Stimulated activated naive CD8-positive, alpha-beta T cell treated with anti-CD3 and anti-CD28 coated beads, Interleukin-15, amount 100 ng/mL, for 72 hours (primary cell): ENCODE measurements at regions not wholly inside any gene's neighbourhood (a gene's known extent, or its start where the extent isn't known, plus 50 kb on each side); places are given as distances from the start of the nearest gene placed in this dataset.
"Not testable (repeated sequence)": the region's sequence is repeated elsewhere in the genome, so short reads cannot be mapped to it uniquely, and the experiment has no call there.

Source experiments
- ATAC-seq: fragments of 150-1000 bp; cut with Tn5 transposase; 2 replicates; pipeline ENCODE4 v1.10.0; 2021; ENCODE audit warnings: mild to moderate bottlenecking, moderate library complexity
- DNase-seq, 2 donors: peaks; one replicate each; pipeline ENCODE4 v3.0.0; 2021 to 2022
- H3K27ac Mint-ChIP-seq, 2 donors: one replicate each; pipeline ENCODE4 v1.8.0; 2022; ENCODE audit warnings: mild to moderate bottlenecking in 2 of 2, mixed read lengths in 2 of 2, moderate library complexity in 2 of 2
- H3K27me3 Mint-ChIP-seq: one replicate; pipeline ENCODE4 v1.8.0; 2022; ENCODE audit warnings: mixed read lengths
- H3K4me1 Mint-ChIP-seq: one replicate; pipeline ENCODE4 v1.8.0; 2022; ENCODE audit warnings: mild to moderate bottlenecking, mixed read lengths
- H3K4me3 Mint-ChIP-seq, 2 donors: one replicate each; pipeline ENCODE4 v1.8.0; 2022; ENCODE audit warnings: mild to moderate bottlenecking in 2 of 2, mixed read lengths in 2 of 2, moderate library complexity in 1 of 2
- H3K9me3 Mint-ChIP-seq, 2 donors: one replicate each; pipeline ENCODE4 v1.8.0; 2022; ENCODE audit warnings: mixed read lengths in 2 of 2

DNA sequence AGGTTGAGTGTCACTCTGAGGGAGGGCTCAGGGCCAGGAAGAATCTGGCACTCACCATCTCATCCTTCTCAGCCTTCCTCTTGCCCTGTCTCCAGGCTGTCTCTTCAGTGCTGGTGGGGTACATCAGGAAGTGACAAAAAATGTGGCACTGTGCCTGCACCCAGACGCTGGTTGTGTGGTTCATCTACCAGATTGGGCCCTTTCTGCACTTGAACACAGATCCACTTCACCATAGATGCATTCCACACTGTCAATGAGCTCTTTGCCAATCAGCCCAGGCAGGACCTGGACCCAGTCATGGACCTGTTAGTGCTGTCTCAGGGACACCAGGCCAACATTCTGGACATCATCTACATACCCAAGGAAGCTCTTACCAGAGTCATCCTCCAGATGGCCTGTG lies 247.7 kb downstream of the CWH43 start:
- not testable (repeated sequence) for DNase-seq, H3K27ac Mint-ChIP-seq, H3K27me3 Mint-ChIP-seq, ATAC-seq, H3K9me3 Mint-ChIP-seq, H3K4me3 Mint-ChIP-seq, H3K4me1 Mint-ChIP-seq

DNA sequence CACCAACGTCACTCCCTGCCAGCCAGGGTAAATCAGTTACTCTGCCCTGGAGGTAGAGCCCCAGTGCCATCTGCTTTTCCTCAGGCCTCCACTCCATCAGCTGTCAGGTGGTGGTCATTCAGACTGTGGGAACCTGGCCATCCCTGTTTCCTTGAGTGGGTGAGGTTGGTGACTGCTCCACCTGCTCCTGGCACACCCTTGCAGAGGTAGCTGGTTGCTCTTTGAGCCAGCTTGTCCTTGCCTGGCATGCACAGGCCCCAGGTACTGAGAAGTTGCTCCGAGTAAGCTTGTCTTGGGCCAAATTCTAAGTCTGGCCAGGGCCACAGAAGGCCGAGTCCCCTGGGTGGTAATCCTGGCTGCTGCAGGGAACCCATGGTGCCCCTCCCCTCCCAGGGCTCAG lies 248.3 kb downstream of the CWH43 start:
- H3K27me3 Mint-ChIP-seq, H3K4me3 Mint-ChIP-seq, DNase-seq: not testable (repeated sequence)

DNA sequence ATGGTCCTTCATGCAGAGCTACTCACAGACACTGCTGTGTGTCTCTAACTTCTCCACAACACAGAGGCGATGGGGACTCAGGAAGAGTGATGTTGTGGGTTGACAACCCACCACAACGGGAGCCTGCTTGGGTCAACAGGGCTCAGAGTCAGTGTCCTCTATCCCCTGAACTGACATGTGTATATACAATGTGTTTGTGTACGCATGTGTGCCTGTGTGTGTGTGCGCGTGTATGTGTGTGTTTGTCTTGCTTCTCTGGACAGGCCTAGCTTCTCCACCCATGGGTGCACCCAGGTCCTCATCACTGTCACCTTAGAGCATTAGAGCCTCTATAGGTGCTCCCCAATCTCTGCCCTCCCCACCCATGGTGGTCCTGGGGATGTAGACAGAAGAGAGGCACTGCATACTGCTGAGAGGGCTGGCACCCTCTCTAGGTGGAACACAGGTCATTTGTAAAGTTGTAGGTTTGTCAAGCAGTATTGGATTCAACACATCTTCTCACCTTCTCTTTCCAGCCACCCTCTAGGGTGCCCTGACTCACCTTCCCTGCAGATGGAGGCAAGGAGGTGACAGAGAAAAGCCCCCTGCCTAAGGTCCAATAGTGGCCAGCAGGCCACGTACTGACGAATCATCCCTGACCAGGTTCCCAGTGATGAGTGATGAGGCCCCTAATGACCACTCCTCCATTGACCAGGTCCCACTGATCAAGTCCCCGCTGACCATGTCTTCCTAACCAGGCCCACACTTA lies 249.5 kb downstream of the CWH43 start:
- H3K27ac Mint-ChIP-seq, DNase-seq, H3K4me1 Mint-ChIP-seq, H3K27me3 Mint-ChIP-seq, ATAC-seq, H3K4me3 Mint-ChIP-seq: not testable (repeated sequence)
- peaks cover 0 to 12% of the 10 kb centered on the region in 2 donors for H3K9me3 Mint-ChIP-seq

More for the DNA sequence above, 248.3 kb downstream of the CWH43 start:
- not testable (repeated sequence) for H3K4me1 Mint-ChIP-seq, H3K9me3 Mint-ChIP-seq, H3K27ac Mint-ChIP-seq, ATAC-seq

DNA sequence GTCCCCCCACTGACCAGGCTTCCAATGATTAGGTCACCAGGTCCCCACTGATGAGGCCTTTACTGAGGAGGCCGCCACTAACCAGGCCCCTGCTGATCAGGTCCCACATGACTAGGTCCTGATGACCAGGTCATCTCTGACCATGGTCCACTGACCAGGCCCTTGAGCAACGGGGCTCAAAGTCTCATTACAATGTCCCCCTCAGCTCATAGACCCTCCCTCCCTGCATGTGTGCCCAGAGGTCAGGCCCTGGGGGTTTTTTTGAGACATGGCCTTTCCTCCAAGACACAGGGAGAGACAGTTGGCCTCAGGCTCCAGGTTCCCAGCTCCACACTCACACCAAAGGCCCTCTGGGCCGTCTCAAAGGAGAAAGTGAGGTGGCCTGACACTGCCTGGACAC lies 250.4 kb downstream of the CWH43 start:
- H3K9me3 Mint-ChIP-seq, result peaks cover 0 to 12% of the 10 kb centered on the region in 2 donors
- ATAC-seq, H3K4me1 Mint-ChIP-seq, H3K4me3 Mint-ChIP-seq, H3K27ac Mint-ChIP-seq, H3K27me3 Mint-ChIP-seq, DNase-seq: not testable (repeated sequence)

DNA sequence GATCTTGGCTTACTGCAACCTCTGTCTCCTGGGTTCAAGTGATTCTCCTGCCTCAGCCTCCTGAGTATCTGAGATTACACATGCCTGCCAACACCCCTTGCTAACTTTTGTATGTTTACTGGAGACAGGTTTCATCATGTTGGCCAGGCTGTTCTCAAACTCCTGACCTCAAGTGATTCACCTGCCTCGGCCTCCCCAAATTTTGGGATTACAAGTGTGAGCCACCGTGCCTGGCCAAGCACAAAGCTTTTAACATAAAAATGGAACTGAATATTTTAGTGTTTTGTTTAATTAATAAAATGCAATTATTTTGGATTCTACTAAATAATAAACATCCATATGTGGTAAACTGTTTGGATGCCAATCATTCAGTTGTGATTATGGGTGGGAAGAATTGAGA lies 255.2 kb downstream of the CWH43 start:
- not testable (repeated sequence) for DNase-seq, H3K4me1 Mint-ChIP-seq, H3K27me3 Mint-ChIP-seq, H3K27ac Mint-ChIP-seq, ATAC-seq, H3K4me3 Mint-ChIP-seq
- peaks cover 5 to 10% of the 10 kb centered on the region in 2 donors for H3K9me3 Mint-ChIP-seq

DNA sequence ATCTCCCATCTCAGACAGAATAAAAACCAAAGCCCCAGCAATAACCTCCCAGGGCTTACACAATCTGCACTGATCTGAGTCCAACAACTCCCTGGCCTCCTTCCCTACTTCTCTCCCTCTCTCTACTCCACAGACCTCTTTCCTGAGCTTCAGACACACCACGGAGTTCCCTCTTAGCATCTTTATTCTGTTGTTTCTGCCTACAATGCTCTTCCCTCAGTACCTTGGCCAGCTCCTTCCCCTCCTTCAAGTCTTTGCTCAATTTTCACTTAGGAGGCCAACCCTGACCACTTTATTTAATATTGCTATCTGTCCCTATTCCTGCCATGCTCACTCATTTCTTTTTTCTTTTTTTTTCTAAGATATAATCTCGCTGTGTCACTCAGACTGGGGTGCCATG lies 276.7 kb downstream of the CWH43 start:
- not testable (repeated sequence) for H3K9me3 Mint-ChIP-seq, ATAC-seq, DNase-seq, H3K4me1 Mint-ChIP-seq, H3K4me3 Mint-ChIP-seq, H3K27ac Mint-ChIP-seq, H3K27me3 Mint-ChIP-seq

DNA sequence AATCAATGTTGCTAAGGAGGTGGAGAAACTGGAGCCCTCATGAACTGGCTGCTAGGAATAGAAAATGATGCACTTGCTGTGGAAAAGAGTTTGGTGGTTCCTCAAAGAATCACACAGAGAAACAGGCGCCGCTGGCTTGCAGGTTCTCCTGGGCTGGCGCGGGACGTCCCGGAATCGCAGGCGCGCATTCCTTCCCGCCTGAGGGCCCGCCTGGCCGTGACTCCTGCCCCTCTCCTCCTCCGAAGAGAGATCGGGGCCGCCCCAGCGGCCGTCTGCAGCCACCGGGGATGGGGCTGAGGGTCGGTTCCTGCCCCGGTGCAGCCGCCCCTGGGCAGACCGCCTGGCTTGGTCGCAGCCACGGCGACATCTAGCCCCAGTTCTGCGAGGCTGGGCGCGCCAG lies 284.4 kb downstream of the CWH43 start:
- DNase-seq, H3K4me1 Mint-ChIP-seq, ATAC-seq, H3K27ac Mint-ChIP-seq, H3K27me3 Mint-ChIP-seq, H3K9me3 Mint-ChIP-seq, H3K4me3 Mint-ChIP-seq: not testable (repeated sequence)

DNA sequence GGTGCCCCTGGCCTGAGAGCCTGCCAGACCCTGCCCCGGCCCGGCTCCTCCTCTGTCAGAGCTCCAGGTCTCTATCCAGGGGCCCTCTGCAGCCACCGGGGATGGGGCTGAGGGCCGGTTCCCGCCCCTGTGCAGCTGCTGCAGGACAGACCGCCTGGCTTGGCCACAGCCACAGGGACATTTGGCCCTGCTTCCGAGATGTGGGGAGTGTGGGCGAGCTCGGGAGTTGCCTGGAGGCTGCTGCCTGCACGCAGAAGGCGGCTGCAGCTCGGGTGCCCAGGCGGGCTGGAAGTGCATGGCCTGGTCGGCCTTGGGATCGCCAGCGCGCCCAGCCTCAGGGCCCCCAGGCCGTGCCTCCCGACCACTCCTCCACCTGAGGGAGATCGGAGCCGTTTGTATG lies 284.8 kb downstream of the CWH43 start:
- not testable (repeated sequence) for H3K27me3 Mint-ChIP-seq, ATAC-seq, DNase-seq, H3K27ac Mint-ChIP-seq, H3K4me3 Mint-ChIP-seq, H3K4me1 Mint-ChIP-seq, H3K9me3 Mint-ChIP-seq

DNA sequence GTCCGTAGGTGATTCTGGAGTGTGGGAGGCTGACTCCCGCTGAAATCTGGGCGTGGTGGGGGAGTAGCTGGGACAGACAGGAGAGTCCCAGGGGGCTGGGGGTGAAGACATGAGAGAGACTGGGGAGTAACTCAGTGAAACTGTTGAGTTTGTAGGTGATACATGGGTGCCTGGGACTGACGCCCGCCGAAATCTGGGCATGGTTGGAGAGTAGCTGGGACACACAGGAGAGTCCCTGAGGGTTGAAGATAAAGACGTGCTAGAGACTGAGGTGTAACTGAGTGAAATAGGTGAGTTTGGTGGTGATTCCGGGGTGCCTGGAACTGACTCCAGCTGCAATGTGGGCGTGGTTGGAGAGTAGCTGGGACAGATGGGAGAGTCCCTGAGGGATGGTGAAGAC lies 299.8 kb downstream of the CWH43 start:
- not testable (repeated sequence) for H3K27me3 Mint-ChIP-seq, H3K4me1 Mint-ChIP-seq, ATAC-seq, H3K27ac Mint-ChIP-seq, H3K9me3 Mint-ChIP-seq, H3K4me3 Mint-ChIP-seq, DNase-seq

DNA sequence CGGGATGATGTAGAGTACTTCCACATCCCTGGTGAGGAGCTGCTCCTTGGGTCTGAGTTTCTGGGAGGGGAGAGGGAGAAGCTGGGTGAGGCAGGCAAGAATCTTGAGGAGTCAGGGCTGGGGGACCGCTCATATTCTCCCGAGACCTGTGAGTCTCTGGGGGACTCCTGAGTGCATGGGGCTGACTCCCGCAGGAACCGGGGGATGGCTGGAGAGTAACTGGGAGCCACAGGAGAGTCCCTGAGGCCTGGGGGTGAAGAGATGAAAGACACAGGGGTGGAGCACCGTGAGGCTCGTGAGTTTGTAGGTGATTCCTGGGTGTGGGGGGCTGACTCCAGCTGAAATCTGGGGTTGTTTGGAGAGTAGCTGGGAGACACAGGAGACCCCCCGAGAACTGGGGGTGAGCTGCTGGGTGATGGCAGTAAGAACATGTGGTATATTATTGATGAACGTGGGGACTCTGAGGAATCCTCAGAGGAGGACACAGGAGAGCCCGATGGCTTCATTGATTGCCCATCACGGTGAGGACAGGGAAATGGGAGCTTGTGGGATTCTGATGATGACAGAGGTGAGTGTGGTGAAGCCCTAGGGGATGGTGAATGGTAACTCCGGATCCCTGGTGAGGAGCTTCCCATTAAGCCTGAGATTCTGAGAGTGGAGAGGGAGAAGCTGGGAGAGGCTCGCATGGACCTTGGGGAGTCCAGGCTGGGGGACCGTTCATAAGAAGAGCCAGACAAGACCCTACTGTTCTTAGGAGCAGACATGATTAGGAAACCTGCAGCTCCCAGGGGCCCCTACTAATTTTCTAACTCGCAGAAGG lies 301.1 kb downstream of the CWH43 start:
- not testable (repeated sequence) for H3K27ac Mint-ChIP-seq, H3K4me1 Mint-ChIP-seq, DNase-seq, H3K9me3 Mint-ChIP-seq, ATAC-seq, H3K27me3 Mint-ChIP-seq, H3K4me3 Mint-ChIP-seq

DNA sequence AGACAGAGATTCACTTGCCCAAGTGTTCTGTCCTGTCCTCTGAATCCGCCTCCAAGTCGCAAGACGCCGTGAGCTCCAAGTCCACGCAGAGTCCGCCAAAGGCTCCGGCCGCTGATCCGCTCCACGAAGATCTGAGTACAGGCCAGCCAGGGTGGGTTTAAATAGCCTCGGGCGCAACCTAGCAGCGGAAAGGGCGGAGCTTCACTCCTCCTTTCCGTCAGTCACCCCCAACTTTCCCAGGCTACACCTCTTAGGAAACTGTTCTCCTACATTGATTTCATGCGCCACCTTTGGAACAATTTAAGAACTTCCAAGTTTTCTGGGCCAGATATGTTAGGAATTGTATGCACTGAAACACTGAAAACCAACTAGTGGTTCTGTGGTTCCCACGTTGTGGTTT lies 301.8 kb downstream of the CWH43 start:
- H3K4me1 Mint-ChIP-seq, DNase-seq: not testable (repeated sequence)

DNA sequence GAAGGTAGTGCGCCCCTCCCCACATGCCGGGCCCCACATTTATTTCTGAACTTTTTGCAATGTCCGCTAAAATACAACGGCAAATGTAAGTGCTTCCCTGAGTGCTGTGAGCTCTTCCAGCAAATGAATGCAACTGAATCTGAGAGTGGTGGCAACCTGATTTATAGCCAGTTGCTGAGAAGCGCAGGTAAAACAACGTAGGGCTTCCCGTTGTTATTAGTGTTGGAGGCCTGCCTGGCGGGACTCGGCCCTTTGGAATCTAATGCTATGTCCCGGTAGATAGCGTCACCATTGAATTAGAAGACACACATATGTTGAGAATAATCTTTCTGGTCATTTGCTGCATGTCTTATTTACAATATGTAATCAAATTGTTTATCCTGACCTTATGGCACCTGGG lies 302.7 kb downstream of the CWH43 start:
- ATAC-seq, H3K27me3 Mint-ChIP-seq, H3K9me3 Mint-ChIP-seq, H3K4me1 Mint-ChIP-seq, DNase-seq, H3K4me3 Mint-ChIP-seq, H3K27ac Mint-ChIP-seq: not testable (repeated sequence)

More for the DNA sequence above, 301.8 kb downstream of the CWH43 start:
- H3K9me3 Mint-ChIP-seq, H3K27me3 Mint-ChIP-seq, H3K27ac Mint-ChIP-seq, ATAC-seq, H3K4me3 Mint-ChIP-seq: not testable (repeated sequence)

DNA sequence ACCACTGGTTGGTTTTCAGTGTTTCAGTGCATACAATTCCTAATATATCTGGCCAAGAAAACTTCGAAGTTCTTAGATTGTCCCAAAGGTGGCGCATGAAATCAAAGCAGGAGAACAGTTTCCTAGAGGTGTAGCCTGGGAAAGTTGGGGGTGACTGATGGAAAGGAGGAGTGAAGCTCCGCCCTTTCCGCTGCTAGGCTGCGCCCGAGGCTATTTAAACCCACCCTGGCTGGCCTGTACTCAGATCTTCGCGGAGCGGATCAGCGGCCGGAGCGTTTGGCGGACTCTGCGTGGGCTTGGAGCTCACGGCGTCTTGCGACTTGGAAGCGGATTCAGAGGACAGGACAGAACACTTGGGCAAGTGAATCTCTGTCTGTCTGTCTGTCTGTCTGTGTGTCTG lies 328.7 kb downstream of the CWH43 start:
- peaks cover 11 to 32% of the 10 kb centered on the region in 2 donors for H3K9me3 Mint-ChIP-seq
- H3K4me1 Mint-ChIP-seq, result not testable (repeated sequence)

DNA sequence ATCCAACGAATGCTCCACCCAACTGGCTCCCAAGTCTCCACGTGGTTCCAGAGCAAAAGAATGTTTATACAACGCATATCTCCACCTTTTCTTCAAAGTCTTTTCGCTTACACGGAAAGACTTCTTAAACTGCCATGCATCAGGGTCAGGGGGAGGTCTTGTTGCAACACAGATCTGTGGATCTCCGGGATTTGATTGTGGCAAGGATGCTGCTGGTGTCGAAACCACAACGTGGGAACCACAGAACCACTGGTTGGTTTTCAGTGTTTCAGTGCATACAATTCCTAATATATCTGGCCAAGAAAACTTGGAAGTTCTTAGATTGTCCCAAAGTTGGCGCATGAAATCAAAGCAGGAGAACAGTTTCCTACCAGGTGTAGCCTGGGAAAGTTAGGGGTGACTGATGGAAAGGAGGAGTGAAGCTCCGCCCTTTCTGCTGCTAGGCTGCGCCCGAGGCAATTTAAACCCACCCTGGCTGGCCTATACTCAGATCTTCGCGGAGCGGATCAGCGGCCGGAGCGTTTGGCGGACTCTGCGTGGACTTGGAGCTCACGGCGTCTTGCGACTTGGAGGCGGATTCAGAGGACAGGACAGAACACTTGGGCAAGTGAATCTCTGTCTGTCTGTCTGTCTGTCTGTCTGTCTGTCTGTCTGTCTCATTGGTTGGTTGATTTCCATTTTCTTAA lies 334.8 kb downstream of the CWH43 start:
- peaks cover 18 to 30% of the 10 kb centered on the region in 2 donors for H3K9me3 Mint-ChIP-seq
- not testable (repeated sequence) for H3K4me1 Mint-ChIP-seq, H3K4me3 Mint-ChIP-seq, ATAC-seq, H3K27ac Mint-ChIP-seq, H3K27me3 Mint-ChIP-seq, DNase-seq

More for the DNA sequence above, 328.7 kb downstream of the CWH43 start:
- not testable (repeated sequence) for DNase-seq, H3K4me3 Mint-ChIP-seq, ATAC-seq, H3K27ac Mint-ChIP-seq
- H3K27me3 Mint-ChIP-seq, result peaks cover 11% of the 10 kb centered on the region

DNA sequence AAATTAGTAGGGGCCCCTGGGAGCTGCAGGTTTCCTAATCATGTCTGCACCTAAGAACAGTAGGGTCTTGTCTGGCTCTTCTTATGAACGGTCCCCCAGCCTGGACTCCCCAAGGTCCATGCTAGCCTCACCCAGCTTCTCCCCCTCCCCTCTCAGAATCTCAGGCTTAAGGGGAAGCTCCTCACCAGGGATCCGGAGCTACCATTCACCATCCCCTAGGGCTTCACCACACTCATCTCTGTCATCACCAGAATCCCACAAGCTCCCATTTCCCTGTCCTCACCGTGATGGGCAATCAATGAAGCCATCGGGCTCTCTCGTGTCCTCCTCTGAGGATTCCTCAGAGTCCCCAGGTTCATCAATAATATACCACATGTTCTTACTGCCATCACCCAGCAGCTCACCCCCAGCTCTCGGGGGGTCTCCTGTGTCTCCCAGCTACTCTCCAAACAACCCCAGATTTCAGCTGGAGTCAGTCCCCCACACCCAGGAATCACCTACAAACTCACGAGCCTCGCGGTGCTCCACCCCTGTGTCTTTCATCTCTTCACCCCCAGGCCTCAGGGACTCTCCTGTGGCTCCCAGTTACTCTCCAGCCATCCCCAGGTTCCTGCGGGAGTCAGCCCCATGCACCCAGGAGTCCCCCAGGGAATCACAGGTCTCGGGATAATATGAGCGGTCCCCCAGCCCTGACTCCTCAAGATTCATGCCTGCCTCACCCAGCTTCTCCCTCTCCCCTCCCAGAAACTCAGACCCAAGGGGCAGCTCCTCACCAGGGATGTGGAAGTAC lies 335.6 kb downstream of the CWH43 start:
- not testable (repeated sequence) for H3K4me3 Mint-ChIP-seq, ATAC-seq, H3K27ac Mint-ChIP-seq, H3K4me1 Mint-ChIP-seq, H3K27me3 Mint-ChIP-seq, DNase-seq
- peaks cover 18 to 24% of the 10 kb centered on the region in 2 donors for H3K9me3 Mint-ChIP-seq
